ENCODE measurements at regions not wholly inside any gene's neighbourhood (a gene's known extent, or its start where the extent isn't known, plus 50 kb on each side); places are given as distances from the start of the nearest gene placed in this dataset.

DNA sequence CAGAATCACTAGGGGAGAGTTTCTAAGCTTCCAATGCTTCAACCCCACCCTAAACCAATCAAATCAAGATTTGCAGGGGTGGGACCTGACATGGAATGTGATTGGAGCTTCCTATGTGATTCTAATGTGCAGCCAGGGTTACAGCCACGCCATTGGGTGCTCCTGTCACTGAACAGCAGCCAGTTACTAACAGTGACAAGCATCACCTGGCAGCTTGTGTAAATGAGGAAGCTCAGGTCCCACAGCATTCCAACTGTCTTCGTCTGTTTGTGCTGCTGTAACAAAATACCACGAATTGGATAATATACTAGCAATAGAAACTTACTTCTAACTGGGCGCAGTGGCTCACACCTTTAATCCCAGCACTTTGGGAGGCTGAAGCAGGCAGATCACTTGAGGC, 294.9 kb downstream of the SHQ1 start:
- Histone ChIP-seq H3K4me3 (ENCODE audit: severe bottlenecking) (no peak overlapping the region), H3K9me3 (ENCODE audit: severe bottlenecking) (no peaks in the 10 kb centered on the region), H3K4me1 (ENCODE audit: insufficient read depth, poor library complexity, severe bottlenecking) (no peaks in the 10 kb centered on the region), H3K27ac (ENCODE audit: poor library complexity, severe bottlenecking) (no peak overlapping the region), H3K27me3 (ENCODE audit: insufficient read depth, poor library complexity, severe bottlenecking) (no peaks in the 10 kb centered on the region), H3K36me3 (ENCODE audit: low read depth) (no peaks in the 10 kb centered on the region)
- TF ChIP-seq, protein P1, sequence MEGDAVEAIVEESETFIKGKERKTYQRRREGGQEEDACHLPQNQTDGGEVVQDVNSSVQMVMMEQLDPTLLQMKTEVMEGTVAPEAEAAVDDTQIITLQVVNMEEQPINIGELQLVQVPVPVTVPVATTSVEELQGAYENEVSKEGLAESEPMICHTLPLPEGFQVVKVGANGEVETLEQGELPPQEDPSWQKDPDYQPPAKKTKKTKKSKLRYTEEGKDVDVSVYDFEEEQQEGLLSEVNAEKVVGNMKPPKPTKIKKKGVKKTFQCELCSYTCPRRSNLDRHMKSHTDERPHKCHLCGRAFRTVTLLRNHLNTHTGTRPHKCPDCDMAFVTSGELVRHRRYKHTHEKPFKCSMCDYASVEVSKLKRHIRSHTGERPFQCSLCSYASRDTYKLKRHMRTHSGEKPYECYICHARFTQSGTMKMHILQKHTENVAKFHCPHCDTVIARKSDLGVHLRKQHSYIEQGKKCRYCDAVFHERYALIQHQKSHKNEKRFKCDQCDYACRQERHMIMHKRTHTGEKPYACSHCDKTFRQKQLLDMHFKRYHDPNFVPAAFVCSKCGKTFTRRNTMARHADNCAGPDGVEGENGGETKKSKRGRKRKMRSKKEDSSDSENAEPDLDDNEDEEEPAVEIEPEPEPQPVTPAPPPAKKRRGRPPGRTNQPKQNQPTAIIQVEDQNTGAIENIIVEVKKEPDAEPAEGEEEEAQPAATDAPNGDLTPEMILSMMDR (IDR thresholded peaks at IDR 0.05; ENCODE audit: poor library complexity, severe bottlenecking), result no peak
- DNase-seq (ENCODE audit: low spot score), result no peak
- no peak for ATAC-seq (ENCODE audit: low read depth)

DNA sequence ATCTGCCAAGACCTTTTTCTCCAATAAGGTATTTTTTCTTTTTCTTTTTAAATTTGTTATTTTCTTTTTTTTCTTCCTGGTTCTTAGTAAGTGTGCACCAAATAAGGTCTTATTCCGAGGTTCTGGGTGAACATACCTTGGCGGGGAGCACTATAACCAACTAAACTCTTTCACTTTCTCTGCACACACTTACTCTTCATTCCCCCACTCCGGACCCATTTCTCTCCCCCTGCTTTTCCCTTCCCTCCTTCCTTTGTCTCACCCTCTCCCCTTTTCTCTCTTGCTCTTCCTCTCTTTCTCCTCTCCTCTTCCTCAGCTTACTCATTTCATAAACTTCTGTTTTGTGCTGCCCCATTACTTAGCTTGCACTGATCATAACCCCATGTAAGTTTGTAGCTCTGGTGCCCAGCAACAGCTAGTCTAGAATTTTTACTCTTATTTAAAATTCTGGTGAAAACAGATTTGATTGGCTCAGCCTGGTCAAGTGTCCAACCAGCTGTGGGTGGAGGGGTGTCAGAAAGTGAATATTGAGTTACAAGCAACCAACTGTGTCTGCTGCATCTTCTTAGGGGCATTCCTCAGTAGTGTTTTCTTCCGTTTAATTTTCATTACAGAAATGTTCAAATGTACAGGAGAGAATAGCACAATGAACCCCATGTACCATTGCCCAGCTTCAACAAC, 297.5 kb downstream of the SHQ1 start:
- Histone ChIP-seq H3K27ac (ENCODE audit: poor library complexity, severe bottlenecking) (no peak overlapping the region), H3K4me1 (ENCODE audit: insufficient read depth, poor library complexity, severe bottlenecking) (no peaks in the 10 kb centered on the region), H3K9me3 (ENCODE audit: severe bottlenecking) (no peaks in the 10 kb centered on the region), H3K27me3 (ENCODE audit: insufficient read depth, poor library complexity, severe bottlenecking) (no peaks in the 10 kb centered on the region), H3K36me3 (ENCODE audit: low read depth) (no peaks in the 10 kb centered on the region), H3K4me3 (ENCODE audit: severe bottlenecking) (no peak overlapping the region)
- ATAC-seq (ENCODE audit: low read depth), result no peak
- no peak for DNase-seq (ENCODE audit: low spot score)
- TF ChIP-seq, protein P1 (IDR thresholded peaks at IDR 0.05; ENCODE audit: poor library complexity, severe bottlenecking), result no peak

DNA sequence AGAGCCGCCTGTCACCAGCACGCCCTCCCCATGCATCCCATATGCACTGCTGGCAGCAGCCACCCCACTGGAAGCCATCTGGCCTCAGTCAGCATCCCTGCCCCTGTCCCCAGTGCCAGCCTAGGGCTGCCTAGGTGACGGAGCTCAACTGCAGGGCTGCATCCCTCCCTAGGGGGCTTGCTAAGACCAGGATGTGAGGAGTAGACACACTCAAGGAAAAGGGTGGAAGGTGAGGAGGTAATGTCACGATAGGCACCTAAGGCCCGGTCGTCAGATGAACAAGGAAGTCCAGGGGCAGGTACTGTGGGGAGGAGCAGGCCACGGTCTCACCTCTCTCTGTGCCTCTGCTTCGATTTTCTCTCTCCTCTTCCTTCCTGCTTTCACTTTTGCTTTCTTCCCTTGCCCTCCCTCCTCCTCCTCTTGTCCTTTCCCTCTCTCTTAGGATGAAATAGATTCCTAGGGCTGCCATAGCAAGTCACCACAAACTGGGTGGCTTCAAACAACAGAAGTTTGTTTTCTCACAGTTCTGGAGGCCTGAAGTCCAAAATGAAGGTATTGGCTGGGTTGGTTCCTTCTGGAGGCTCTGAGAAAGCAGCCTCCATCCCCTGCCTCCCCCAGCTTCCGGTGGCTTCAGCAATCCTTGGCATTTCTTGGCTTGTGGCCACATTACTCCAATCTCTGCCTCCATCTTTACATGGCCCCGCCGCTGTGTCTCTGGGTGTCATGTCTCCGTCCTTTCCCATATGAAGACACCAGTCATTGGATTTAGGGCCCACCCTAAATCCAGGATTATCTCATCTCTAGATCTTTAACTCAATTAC, 298.3 kb downstream of the SHQ1 start:
- TF ChIP-seq, protein P1 (IDR thresholded peaks at IDR 0.05; ENCODE audit: poor library complexity, severe bottlenecking), result no peak
- H3K4me3 ChIP-seq (ENCODE audit: severe bottlenecking), result no peak overlapping the region
- H3K27ac ChIP-seq (ENCODE audit: poor library complexity, severe bottlenecking), result no peak overlapping the region
- DNase-seq (ENCODE audit: low spot score) (no peak), ATAC-seq (ENCODE audit: low read depth) (no peak)
- no peaks in the 10 kb centered on the region for H3K27me3 ChIP-seq (ENCODE audit: insufficient read depth, poor library complexity, severe bottlenecking)
- no peaks in the 10 kb centered on the region for H3K36me3 ChIP-seq (ENCODE audit: low read depth)
- no peaks in the 10 kb centered on the region for H3K9me3 ChIP-seq (ENCODE audit: severe bottlenecking)
- no peaks in the 10 kb centered on the region for H3K4me1 ChIP-seq (ENCODE audit: insufficient read depth, poor library complexity, severe bottlenecking)

DNA sequence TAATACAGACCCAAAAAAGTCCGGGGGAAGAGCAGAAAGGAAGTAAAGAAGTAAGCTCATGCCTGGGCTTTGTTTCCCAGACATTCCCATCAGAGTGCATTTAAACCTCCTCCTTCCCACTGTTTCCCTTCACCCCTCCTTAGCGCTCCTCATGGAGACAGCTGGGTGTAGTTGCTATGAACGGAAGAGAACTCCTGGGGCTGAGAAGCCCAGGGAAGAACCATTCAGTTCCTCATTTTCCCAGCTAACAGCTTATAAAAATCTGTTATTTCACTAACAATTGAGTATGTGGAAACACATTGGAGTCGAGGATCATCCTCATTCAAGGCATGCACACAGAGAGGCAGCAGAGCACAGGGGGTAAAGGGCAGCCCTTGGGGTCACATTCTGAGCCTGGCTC, 299.3 kb downstream of the SHQ1 start:
- DNase-seq (ENCODE audit: low spot score), result no peak
- H3K27me3 ChIP-seq (ENCODE audit: insufficient read depth, poor library complexity, severe bottlenecking), result no peaks in the 10 kb centered on the region

More for the DNA sequence above, 299.3 kb downstream of the SHQ1 start:
- no peaks in the 10 kb centered on the region for H3K9me3 ChIP-seq (ENCODE audit: severe bottlenecking)
- no peak overlapping the region for H3K4me3 ChIP-seq (ENCODE audit: severe bottlenecking)
- no peak overlapping the region for H3K27ac ChIP-seq (ENCODE audit: poor library complexity, severe bottlenecking)
- ATAC-seq (ENCODE audit: low read depth), result no peak
- TF ChIP-seq, protein P1 (IDR thresholded peaks at IDR 0.05; ENCODE audit: poor library complexity, severe bottlenecking), result no peak
- no peaks in the 10 kb centered on the region for H3K36me3 ChIP-seq (ENCODE audit: low read depth)
- no peaks in the 10 kb centered on the region for H3K4me1 ChIP-seq (ENCODE audit: insufficient read depth, poor library complexity, severe bottlenecking)
